Large intestine (tissue), 3 donors: ENCODE measurements at regions not wholly inside any gene's neighbourhood (a gene's known extent, or its start where the extent isn't known, plus 50 kb on each side); places are given as distances from the start of the nearest gene placed in this dataset.

ENCODE experiments used
- DNase-seq, 2 donors: peaks; one replicate each; pipeline versions ENCODE4 v3.0.0 to v3.0.0-alpha.2; 2013
- H3K27ac ChIP-seq: one replicate; pipeline ENCODE4 v1.5.1; 2013; ENCODE audit warnings: low read length
- H3K27me3 ChIP-seq: 2 replicates; pipeline ENCODE4 v1.6.1; 2013; ENCODE audit warnings: low read length; ENCODE audit not compliant: control insufficient read depth, insufficient read depth
- H3K36me3 ChIP-seq: 2 replicates; pipeline ENCODE4 v1.6.1; 2013; ENCODE audit warnings: low read length; ENCODE audit not compliant: control insufficient read depth, insufficient read depth
- H3K4me1 ChIP-seq: one replicate; pipeline ENCODE4 v1.6.1; 2013; ENCODE audit warnings: low read length; ENCODE audit not compliant: control insufficient read depth, insufficient read depth
- H3K4me3 ChIP-seq: one replicate; pipeline ENCODE4 v1.5.1; 2013; ENCODE audit warnings: low read length
- H3K9me3 ChIP-seq: one replicate; pipeline ENCODE4 v1.6.1; 2013; ENCODE audit warnings: mild to moderate bottlenecking, low read depth, low read length, moderate library complexity; ENCODE audit not compliant: control insufficient read depth
- WGBS: methylation state at CpG from one replicate; pipeline ENCODE4 v1.1.5; 2013; ENCODE audit warnings: low lambda C conversion rate; ENCODE audit not compliant: insufficient coverage; 5-methylcytosine and 5-hydroxymethylcytosine counted together

DNA sequence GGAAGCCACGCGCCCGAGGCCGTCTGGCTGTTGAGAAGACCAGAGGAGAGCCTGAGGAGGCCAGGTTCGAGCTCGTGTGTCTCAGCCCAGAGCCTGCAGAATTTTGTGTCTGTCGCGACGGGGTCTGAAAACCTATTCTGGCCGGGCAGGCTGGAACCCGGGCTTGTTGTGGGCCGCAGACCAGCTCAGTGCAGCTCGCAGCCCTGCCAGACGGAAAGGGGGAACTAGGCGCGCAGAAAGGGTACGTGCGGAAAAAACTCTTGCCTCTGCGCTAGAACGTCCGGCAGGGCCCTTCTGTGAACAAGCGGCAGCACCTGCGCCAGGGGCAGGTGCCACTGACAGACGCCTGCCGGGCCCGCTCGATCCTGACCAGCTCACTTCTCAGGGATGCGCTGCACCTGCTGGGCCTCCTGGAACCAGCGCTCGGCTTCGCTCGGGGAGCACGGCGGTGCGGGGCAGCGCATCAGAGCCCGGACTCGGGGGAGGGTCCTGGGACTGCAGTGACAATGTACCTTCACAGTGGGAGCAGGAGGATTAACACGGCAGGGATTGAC is 409.3 kb downstream of the BRD1 start:
- Histone ChIP-seq H3K27me3 (no peaks in the 10 kb centered on the region), H3K27ac (no peak overlapping the region), H3K4me1 (no peaks in the 10 kb centered on the region), H3K4me3 (no peak overlapping the region), H3K36me3 (no peaks in the 10 kb centered on the region), H3K9me3 (no peaks in the 10 kb centered on the region)
- no peak for DNase-seq
- WGBS: 100% methylated on average over 2 of the region's 39 CpGs

DNA sequence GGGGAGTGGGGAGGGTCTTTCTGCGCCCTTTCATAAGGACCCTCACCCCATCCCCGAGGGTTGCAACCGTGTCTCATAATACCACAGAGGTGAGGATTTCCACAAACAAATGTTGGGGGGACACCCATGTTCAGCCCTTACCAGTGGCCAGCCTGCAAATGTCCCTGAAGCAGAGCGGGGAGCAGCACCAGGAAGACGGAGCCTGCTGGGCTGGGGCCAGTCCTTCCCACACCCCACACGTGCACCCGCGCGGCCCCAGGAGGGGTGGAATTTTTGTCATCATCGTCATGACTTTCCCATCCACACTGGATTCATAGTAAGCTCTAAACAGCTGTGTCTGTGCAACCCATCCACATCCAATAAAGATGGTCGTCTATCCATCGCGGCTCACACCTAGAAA is 409.8 kb downstream of the BRD1 start:
- DNase-seq: no peak
- no peaks in the 10 kb centered on the region for H3K27me3 ChIP-seq
- H3K27ac ChIP-seq: no peak overlapping the region
- H3K9me3 ChIP-seq: no peaks in the 10 kb centered on the region
- H3K4me1 ChIP-seq: no peaks in the 10 kb centered on the region
- no CpG with 5 or more reads among the region's 13 CpGs for WGBS
- H3K36me3 ChIP-seq: no peaks in the 10 kb centered on the region
- no peak overlapping the region for H3K4me3 ChIP-seq

DNA sequence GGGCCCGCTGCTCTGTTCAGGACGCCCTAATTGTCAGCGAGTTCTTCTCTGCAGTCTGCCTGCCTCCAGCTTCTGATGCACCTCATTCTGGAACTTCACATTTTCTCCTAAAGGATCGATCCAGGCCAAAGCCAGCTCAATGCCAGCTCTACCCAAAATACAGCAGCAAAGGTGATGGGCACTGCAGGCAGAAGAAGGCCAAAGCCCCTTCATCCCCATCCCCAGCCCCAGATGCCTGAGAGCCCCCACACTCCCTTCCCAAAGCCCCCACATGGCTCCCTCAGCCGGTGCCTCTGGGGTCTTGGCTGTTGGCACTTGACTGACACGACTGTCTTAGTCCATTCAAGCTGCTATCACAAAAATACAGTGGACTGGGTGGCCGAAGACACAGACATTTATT is 410.3 kb downstream of the BRD1 start:
- Histone ChIP-seq H3K36me3 (no peaks in the 10 kb centered on the region), H3K9me3 (no peaks in the 10 kb centered on the region), H3K27ac (no peak overlapping the region), H3K4me1 (no peaks in the 10 kb centered on the region), H3K4me3 (no peak overlapping the region), H3K27me3 (no peaks in the 10 kb centered on the region)
- DNase-seq: no peak
- no CpG with 5 or more reads among the region's 7 CpGs for WGBS

DNA sequence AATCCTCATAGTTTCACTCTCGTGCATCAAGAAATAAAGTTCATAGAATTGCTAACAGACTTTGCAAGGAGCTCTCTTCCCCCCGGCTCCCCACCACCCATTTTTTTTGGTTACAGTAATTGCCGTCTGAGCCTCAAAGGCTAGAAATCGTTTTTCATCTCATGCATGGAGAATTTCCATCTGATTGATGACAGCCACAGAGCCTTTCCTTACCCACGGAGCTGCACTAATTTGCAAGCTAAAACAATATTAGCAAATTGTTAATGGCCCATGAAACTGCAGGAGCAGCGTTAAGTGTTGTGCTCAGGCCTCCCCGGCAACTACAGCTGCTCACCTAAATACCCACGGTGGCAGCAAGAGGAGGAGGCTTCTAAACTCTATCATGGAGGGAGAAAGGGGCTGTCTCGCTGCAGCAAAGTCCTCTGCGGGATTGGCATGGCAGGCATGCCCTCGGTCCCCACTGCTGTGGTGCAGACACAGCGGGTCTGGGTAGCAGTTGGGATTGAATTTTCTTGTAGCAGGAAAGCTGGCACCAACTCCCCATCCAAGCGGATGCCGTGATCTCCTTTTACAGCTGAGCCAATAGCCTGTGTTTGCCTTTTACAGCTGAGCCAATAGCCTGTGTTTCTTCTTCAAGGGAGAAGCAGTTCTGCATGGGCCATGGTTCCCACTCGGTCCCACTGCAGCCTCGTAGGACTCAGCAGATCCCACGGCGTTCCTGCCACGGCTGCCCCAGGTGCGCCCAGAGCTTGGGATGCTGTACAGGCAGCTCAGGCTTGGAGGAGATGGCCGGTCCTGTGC is 412.3 kb downstream of the BRD1 start:
- Histone ChIP-seq H3K36me3 (no peaks in the 10 kb centered on the region), H3K4me3 (no peak overlapping the region), H3K4me1 (no peaks in the 10 kb centered on the region), H3K27ac (no peak overlapping the region), H3K9me3 (no peaks in the 10 kb centered on the region), H3K27me3 (no peaks in the 10 kb centered on the region)
- no peak for DNase-seq
- WGBS: no CpG with 5 or more reads among the region's 21 CpGs

DNA sequence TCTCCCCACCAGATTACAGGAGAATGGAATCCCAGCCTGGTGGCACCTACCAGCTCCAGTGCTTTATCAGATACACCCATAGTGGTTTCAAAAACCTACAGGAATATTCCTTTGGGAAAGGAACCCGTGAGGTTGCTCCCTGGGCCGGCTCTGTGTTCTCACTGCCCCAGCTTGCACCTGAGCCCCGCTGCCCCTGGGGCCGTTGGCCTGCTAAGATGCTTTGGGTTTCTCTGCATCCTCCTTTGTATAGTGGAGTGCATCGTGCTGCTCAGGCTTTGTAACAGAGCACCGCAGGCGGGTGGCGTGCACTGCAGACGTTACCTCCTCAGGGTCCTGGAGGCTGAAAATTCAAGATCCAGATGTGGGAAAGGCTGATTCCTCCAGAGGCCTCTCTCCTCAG is 414.1 kb downstream of the BRD1 start:
- Histone ChIP-seq H3K4me3 (no peak overlapping the region), H3K9me3 (no peaks in the 10 kb centered on the region), H3K4me1 (no peaks in the 10 kb centered on the region), H3K27me3 (no peaks in the 10 kb centered on the region), H3K36me3 (no peaks in the 10 kb centered on the region), H3K27ac (no peak overlapping the region)
- WGBS: no CpG with 5 or more reads among the region's 9 CpGs
- no peak for DNase-seq

DNA sequence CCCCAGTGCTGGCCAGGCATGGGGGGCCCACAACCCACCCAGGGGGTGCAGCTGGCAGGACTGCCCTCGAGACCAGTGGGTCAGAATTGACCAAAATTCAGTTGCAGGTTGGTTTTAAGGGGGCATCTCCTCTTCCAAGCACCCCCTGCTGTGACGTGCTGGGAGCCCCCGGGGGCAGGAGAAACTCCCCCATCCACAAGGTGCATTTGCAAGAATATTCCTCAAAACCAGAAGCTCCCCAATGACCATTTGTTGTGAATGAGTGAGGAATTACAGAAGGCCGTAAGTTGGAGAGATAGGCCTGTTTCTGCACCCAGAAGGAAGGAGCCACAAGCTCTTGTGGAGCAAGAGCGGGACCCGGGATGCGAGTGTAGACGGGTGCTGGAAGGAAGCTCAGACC is 414.5 kb downstream of the BRD1 start:
- DNase-seq: no peak
- no peak overlapping the region for H3K27ac ChIP-seq
- no CpG with 5 or more reads among the region's 8 CpGs for WGBS
- H3K27me3 ChIP-seq: no peaks in the 10 kb centered on the region
- no peaks in the 10 kb centered on the region for H3K36me3 ChIP-seq
- no peak overlapping the region for H3K4me3 ChIP-seq
- no peaks in the 10 kb centered on the region for H3K4me1 ChIP-seq
- H3K9me3 ChIP-seq: no peaks in the 10 kb centered on the region

DNA sequence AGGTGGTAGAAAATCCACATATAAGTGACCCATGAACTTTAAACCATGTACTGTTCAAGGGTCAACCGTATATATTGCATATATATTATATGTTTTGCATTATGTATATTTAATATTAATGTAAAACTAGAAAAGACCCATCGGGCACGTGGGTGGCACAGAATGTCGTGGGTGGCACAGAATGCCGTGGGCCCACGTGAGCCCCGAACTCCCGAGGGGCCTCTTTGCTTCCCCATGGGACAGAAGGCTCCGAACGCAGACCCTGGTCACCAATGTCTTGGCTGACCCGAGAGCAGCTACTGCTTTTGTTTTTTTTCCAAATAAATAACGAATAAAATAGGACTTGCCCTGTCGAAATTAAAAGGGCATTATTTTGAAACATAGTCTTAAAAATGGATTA is 415.4 kb downstream of the BRD1 start:
- H3K27ac ChIP-seq: no peak overlapping the region
- H3K27me3 ChIP-seq: no peaks in the 10 kb centered on the region
- DNase-seq: no peak
- H3K4me1 ChIP-seq: no peaks in the 10 kb centered on the region
- H3K4me3 ChIP-seq: no peak overlapping the region
- WGBS: 94% methylated on average over 6 of the region's 13 CpGs
- no peaks in the 10 kb centered on the region for H3K9me3 ChIP-seq
- no peaks in the 10 kb centered on the region for H3K36me3 ChIP-seq

DNA sequence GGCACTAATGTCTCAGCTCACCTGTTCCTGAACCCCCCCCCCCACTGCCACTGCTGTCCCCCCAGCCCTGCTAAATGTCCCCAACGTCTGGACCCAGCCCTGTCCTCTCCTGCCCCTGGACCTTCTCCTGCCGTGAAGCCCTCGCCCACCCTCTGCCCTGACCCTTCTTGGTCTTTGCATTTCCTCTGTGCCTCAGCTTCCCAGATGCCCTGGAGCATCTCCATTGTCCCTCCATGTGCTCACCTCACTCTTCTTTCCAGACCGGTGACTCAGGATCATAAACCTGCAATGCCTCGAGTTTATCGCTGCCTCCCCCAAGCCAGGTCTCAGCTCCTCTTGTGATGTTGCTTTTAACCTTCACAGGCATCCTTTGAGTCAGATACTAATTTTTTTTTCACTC is 416.4 kb downstream of the BRD1 start:
- 83% methylated on average over 2 of the region's 6 CpGs for WGBS
- Histone ChIP-seq H3K27ac (no peak overlapping the region), H3K4me3 (no peak overlapping the region), H3K36me3 (no peaks in the 10 kb centered on the region), H3K4me1 (no peaks in the 10 kb centered on the region), H3K27me3 (no peaks in the 10 kb centered on the region), H3K9me3 (no peaks in the 10 kb centered on the region)
- no peak for DNase-seq

DNA sequence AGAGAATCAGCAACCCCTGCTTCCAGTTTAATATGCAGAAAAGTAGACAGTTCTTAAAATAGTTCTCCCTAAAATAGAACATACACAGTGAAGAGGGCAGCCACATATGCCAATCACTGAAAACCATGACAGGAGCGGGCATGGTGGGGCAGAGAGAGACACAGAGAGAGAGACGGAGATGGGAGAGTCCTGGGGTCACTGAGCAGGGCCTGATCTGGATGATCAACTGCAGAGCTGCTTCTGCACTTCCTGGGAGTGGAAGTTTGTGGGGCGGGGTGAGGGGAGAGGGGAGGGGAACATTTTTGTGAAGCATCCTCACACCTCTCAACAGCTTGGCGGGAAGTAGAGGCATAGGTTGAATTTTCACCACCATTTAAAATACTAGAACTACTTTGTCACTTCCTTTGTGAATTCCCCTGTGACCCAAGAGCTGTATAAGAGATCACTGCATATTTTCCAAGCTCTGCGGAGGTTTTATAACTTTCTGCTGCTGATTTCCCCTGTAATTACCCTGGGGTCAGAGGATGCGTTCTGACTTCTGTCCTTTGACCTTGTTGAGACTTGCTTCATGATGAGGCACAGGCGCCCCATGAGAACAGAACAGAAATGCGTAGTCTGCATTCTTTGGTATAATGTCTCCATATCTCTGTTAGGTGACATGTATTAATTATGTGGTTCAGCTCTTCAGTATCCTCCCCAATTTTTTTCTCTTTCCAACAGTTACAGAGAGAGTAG is 419.4 kb downstream of the BRD1 start:
- no peaks in the 10 kb centered on the region for H3K36me3 ChIP-seq
- H3K27ac ChIP-seq: no peak overlapping the region
- no peak for DNase-seq
- H3K4me1 ChIP-seq: no peaks in the 10 kb centered on the region
- no peaks in the 10 kb centered on the region for H3K9me3 ChIP-seq
- no peak overlapping the region for H3K4me3 ChIP-seq
- no peaks in the 10 kb centered on the region for H3K27me3 ChIP-seq
- no CpG with 5 or more reads among the region's 8 CpGs for WGBS

DNA sequence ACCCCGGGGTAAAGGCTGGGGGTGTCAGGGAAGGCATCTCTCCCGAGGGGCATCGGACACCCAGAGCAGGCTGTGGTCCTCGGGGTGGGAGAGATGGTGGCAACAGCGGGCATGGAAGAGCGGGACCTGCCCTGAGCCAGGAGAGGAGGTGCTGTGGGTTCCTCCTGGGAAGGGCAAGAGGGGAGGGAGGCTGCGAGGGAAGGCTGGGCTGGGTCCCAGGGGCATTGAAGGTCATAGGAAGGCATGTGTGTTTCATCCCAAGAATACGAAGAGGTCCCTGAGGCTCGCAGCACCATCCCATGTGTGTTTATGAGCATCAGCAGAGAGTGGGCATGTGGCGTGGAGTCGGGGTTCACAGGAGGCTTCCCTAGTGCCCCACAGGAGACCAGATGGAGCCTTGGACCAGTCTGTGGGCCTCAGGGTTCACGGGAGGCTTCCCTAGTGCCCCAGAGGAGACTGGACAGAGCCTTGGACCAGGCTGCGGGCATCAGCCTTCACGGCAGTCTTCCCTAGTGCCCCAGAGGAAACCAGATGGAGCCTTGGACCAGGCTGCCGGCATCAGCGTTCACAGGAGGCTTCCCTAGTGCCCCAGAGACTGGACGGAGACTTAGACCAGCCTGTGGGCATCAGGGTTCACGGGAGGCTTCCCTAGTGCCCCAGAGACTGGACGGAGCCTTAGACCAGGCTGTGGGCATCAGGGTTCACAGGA is 420.6 kb downstream of the BRD1 start:
- no CpG with 5 or more reads among the region's 19 CpGs for WGBS
- no peak for DNase-seq
- H3K27ac ChIP-seq: no peak overlapping the region

More for the DNA sequence above, 420.6 kb downstream of the BRD1 start:
- Histone ChIP-seq H3K36me3 (no peaks in the 10 kb centered on the region), H3K4me1 (no peaks in the 10 kb centered on the region), H3K4me3 (no peak overlapping the region), H3K27me3 (no peaks in the 10 kb centered on the region), H3K9me3 (no peaks in the 10 kb centered on the region)
